Esophagus (tissue), 2 donors: ENCODE measurements at regions not wholly inside any gene's neighbourhood (a gene's known extent, or its start where the extent isn't known, plus 50 kb on each side); places are given as distances from the start of the nearest gene placed in this dataset.

ENCODE experiments used
- H3K27ac ChIP-seq, 2 donors: one replicate each; pipeline ENCODE4 v1.5.1; 2013; ENCODE audit warnings: low read depth in 2 of 2, mild to moderate bottlenecking in 2 of 2, inconsistent platforms in 1 of 2, low read length in 1 of 2, moderate library complexity in 1 of 2
- H3K27me3 ChIP-seq, 2 donors: one replicate each; pipeline ENCODE4 v1.6.1; 2013; ENCODE audit warnings: low read length in 2 of 2, control low read depth in 1 of 2, mild to moderate bottlenecking in 1 of 2; ENCODE audit not compliant: insufficient read depth in 2 of 2, control insufficient read depth in 1 of 2
- H3K36me3 ChIP-seq, 2 donors: one replicate each; pipeline ENCODE4 v1.6.1; 2013; ENCODE audit warnings: low read length in 1 of 2; ENCODE audit not compliant: control insufficient read depth in 2 of 2, insufficient read depth in 2 of 2
- H3K4me1 ChIP-seq, 2 donors: one replicate each; pipeline ENCODE4 v1.6.1; 2013; ENCODE audit warnings: low read length in 1 of 2; ENCODE audit not compliant: control insufficient read depth in 2 of 2, insufficient read depth in 2 of 2
- H3K4me3 ChIP-seq, 2 donors: one replicate each; pipeline ENCODE4 v1.5.1; 2013; ENCODE audit warnings: low read length in 2 of 2, mild to moderate bottlenecking in 2 of 2, low read depth in 1 of 2, moderate library complexity in 1 of 2
- H3K9me3 ChIP-seq, 2 donors: one replicate each; pipeline ENCODE4 v1.6.1; 2013; ENCODE audit warnings: mild to moderate bottlenecking in 2 of 2, low read depth in 1 of 2, low read length in 1 of 2, moderate library complexity in 1 of 2; ENCODE audit not compliant: control insufficient read depth in 2 of 2, insufficient read depth in 1 of 2
- WGBS, 2 donors: extraction: QIAGEN DNeasy Blood & Tissue Kit; methylation state at CpG; one replicate each; pipeline ENCODE4 v1.1.7; 2013; 5-methylcytosine and 5-hydroxymethylcytosine counted together
- donor health status: healthy with polysubstance abuse.
- donor health status: Bipolar disorder and iron deficiency.

DNA sequence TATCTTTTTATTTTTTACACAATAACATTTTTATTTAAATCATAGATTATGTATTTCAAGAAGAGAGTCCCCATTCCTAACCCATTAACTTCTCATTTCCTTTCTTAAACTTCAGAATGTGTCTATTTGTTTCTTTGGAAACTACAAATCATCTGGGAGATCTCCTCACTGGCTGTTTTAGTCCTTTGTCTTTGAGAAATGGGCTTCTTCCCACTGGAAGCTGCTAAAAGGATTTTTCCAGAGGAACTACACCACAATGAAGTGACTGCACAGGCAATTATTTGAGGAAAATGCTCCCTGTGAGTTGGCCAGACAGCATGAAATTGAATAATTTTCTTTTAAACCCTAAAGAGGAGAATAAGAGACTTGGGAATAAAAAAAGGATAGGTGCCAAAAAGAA, 119.1 kb downstream of the TENT5A start:
- Histone ChIP-seq H3K27ac (no peak overlapping the region), H3K4me1 (no peaks in the 10 kb centered on the region), H3K36me3 (no peaks in the 10 kb centered on the region), H3K9me3 (no peaks in the 10 kb centered on the region), H3K27me3 (no peaks in the 10 kb centered on the region), H3K4me3 (no peak overlapping the region)

DNA sequence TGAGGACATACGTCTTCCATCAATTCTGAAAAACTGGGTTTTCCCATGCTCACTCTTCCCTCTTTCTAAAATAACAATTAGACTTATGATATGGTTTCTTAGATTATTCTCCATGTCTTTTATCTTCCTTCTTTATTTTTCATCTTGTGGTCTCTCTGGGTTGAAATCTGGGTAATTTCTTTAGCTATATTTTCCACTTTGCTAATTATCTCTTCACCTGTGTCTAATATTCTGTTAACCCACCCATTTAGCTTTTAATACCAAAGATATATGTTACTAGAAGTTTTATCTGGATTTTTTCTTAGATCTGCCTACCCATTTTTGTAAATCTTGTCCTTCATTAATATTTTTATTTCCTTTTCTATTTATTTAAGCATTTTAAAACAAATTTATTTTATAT, 121.8 kb downstream of the TENT5A start:
- Histone ChIP-seq H3K9me3 (no peaks in the 10 kb centered on the region), H3K4me3 (no peak overlapping the region), H3K36me3 (no peaks in the 10 kb centered on the region), H3K27me3 (no peaks in the 10 kb centered on the region), H3K27ac (no peak overlapping the region), H3K4me1 (no peaks in the 10 kb centered on the region)
- 88 to 90% methylated on average over 1 of the region's 1 CpG for WGBS, 2 donors

DNA sequence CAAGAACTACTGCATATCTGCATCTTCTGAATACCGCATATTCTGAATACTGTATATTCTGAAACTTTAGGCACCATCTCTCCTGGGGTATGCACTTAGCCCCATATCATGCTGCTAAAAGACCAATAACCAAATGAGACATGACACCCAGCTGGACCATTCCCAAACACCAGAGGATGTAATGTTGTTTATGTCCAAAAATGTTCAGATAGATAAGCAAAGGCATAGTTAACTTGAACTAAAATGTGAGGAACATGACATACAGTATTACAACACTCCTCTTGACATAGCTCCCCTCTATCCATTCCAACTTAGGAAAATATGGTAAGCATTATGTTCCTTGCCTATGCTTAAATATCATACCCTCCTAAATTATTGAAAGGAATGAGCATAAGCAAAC, 127.3 kb downstream of the TENT5A start:
- Histone ChIP-seq H3K9me3 (no peaks in the 10 kb centered on the region), H3K27ac (no peak overlapping the region), H3K4me1 (no peaks in the 10 kb centered on the region), H3K27me3 (no peaks in the 10 kb centered on the region), H3K36me3 (no peaks in the 10 kb centered on the region), H3K4me3 (no peak overlapping the region)
- WGBS, 2 donors: 98 to 100% methylated on average over 1 of the region's 1 CpG

DNA sequence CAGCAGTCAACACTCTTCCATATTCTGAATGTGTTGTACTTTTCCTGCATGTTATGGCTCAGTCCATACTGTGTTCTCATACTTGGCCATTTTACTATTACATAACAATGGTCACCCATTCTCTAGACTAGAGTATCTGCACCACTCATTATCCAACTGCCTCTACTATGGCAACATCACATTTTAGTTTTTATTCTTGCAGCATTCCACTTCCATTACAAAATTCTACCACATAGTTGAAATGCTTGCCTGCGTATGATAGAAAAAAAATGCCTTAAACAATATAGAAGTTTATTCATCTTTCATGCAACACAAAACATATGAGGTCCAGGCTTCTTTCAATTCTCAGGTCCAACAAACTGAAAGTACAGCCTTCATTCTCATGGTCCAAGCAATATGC, 128.0 kb downstream of the TENT5A start:
- Histone ChIP-seq H3K4me3 (no peak overlapping the region), H3K4me1 (no peaks in the 10 kb centered on the region), H3K9me3 (no peaks in the 10 kb centered on the region), H3K27ac (no peak overlapping the region), H3K36me3 (no peaks in the 10 kb centered on the region), H3K27me3 (no peaks in the 10 kb centered on the region)
- WGBS, 2 donors: 92 to 96% methylated on average over 1 of the region's 1 CpG

DNA sequence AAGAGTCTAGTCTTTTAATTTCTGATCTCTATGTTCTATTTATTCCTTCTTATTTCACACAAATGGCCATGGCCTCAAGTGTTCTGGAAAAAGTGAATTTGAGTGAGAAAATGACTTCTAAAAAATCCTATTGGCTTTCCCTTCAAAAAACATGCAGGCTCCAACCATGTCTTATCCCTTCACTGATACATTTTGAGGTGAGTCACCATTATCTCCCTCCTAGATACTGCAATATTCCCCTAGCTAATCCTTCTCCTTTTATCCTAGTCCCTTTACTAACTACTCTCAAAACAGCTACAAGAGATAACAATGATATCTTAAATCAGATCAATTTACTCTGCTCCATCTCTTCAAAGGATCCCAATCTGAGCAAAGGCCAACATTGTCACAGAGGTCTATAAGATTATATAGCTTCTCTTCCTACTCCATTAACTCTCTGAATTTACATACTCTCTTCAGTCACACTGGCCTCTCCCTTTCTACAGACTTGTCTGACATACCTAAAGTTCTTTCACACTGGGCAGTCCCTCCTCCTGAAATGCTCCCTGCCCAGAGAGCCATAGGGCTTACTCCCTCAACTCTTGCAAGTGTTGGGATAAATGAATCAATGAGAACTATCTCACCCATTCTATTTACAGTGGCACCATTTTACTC, 129.2 kb downstream of the TENT5A start:
- H3K36me3 ChIP-seq: no peaks in the 10 kb centered on the region
- H3K4me1 ChIP-seq: no peaks in the 10 kb centered on the region
- no peaks in the 10 kb centered on the region for H3K27me3 ChIP-seq
- H3K9me3 ChIP-seq: no peaks in the 10 kb centered on the region
- H3K4me3 ChIP-seq: no peak overlapping the region
- H3K27ac ChIP-seq: no peak overlapping the region

DNA sequence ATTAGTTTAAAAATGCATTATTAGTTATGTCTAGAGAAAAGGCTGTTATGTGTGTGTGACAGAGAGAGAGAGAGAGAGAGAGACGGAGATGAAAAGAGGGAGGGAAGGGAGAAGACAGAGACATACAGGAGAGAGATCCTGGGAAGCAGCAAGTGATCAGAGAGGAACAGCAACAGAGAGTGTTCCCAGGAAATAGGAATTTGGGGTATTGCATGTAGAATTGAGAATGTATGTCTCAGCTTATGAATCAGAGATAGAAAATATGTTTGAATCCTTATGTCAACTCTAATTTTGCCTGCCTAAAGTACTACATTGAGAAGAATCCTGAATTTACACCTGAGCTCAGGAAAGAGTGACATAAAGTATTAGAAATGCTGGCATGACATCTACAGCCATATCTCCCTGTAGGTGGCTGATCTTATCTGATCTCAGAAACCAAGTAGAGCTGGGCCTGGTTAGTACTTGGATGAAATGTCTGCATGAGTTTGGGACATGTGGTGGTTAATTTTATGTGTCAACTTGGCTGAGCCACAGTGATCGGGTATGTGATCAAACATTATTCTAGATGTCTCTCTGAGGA, 130.6 kb downstream of the TENT5A start:
- Histone ChIP-seq H3K4me1 (no peaks in the 10 kb centered on the region), H3K9me3 (no peaks in the 10 kb centered on the region), H3K27ac (no peak overlapping the region), H3K27me3 (no peaks in the 10 kb centered on the region), H3K4me3 (no peak overlapping the region), H3K36me3 (no peaks in the 10 kb centered on the region)
- WGBS, 2 donors: 81 to 87% methylated on average over 2 of the region's 2 CpGs

DNA sequence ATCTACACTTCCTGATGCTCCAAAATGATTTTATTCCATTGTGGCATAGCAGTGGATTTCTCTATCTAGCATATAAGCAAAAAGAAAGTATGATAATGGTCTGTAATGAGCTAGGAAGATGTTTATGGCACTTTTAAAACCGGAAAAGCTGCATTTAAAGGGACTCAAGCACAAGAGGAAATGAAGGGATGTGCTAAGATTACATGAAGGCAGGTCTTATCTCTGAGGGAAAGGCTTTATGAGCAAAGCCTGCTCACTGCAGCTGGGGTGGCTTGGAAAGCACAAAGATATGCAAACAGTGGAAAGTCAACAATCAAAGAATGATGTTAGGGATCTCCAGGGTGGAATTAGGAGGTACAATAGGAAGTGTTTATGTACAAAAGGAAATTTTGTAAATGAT, 138.2 kb downstream of the TENT5A start:
- H3K4me3 ChIP-seq: no peak overlapping the region
- H3K27me3 ChIP-seq: no peaks in the 10 kb centered on the region
- no peaks in the 10 kb centered on the region for H3K9me3 ChIP-seq
- H3K4me1 ChIP-seq: no peaks in the 10 kb centered on the region
- no peak overlapping the region for H3K27ac ChIP-seq
- no peaks in the 10 kb centered on the region for H3K36me3 ChIP-seq
- WGBS, 2 donors: 16 to 20% methylated on average over 1 of the region's 1 CpG

DNA sequence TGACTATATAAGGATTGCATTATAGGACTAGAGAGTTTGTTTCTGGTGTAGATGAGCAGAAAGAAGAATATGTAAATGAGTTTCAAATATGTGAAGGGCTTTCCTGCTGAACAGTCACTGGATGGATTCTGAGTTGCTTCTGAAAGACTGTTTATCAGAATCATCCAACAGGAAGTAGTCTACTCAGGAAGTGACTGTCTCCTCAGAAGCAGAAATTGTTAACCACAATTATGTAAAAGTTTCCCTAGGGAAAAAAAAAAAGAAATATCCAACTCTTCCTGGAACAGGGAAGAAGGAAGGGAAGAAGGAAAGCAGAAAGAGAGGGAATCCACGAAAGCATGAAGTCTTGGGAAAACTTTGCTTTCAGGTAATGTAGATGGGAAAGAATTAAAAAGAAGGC, 138.9 kb downstream of the TENT5A start:
- H3K27ac ChIP-seq: no peak overlapping the region
- 60 to 70% methylated on average over 1 of the region's 1 CpG for WGBS, 2 donors
- no peaks in the 10 kb centered on the region for H3K27me3 ChIP-seq

DNA sequence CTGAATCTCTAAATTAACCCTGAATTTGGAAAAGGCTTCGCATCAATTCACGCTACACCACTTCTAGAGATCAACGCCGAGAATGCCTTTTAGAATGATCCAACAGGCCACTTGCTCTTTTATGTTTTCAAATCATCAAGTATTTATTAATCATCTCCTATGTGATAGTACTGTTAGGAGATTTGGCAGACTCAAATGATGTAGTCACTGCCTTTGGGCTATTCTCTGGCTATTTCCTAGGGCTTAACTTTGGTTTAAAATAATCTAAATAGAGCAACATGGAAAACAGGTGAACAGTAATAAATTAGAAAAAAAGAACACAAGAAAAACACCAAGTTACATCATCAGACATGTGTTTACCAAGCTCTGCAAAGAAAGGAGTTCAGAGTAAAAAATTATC, 140.3 kb downstream of the TENT5A start:
- Histone ChIP-seq H3K4me3 (no peak overlapping the region), H3K36me3 (no peaks in the 10 kb centered on the region)
- WGBS, 2 donors: 86 to 92% methylated on average over 4 of the region's 4 CpGs

More for the DNA sequence above, 138.9 kb downstream of the TENT5A start:
- H3K9me3 ChIP-seq: no peaks in the 10 kb centered on the region
- no peaks in the 10 kb centered on the region for H3K4me1 ChIP-seq
- no peaks in the 10 kb centered on the region for H3K36me3 ChIP-seq
- no peak overlapping the region for H3K4me3 ChIP-seq

DNA sequence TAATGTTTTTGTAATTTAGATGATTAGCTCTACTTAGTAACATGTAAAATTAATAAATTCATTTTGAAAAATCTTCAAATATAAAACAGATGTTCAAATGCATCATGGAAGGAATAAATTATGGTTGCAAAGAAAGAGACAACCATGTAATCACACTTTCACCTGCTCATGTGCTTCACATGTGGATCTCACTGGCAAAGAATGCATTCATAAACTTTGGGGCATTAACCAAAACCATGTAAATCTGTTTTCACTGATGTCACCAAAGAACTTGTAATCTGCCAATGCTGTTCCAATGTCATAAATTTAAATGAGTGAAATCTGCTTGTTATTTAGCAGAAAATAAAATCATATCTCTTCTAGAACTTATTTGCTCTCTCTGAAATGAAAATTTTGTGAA, 142.7 kb downstream of the TENT5A start:
- Histone ChIP-seq H3K9me3 (no peaks in the 10 kb centered on the region), H3K27me3 (no peaks in the 10 kb centered on the region), H3K27ac (no peak overlapping the region), H3K4me1 (no peaks in the 10 kb centered on the region), H3K36me3 (no peaks in the 10 kb centered on the region), H3K4me3 (no peak overlapping the region)

More for the DNA sequence above, 140.3 kb downstream of the TENT5A start:
- no peaks in the 10 kb centered on the region for H3K4me1 ChIP-seq
- no peaks in the 10 kb centered on the region for H3K9me3 ChIP-seq
- H3K27ac ChIP-seq: no peak overlapping the region
- H3K27me3 ChIP-seq: no peaks in the 10 kb centered on the region
